H1 (cell line): ENCODE measurements at regions not wholly inside any gene's neighbourhood (a gene's known extent, or its start where the extent isn't known, plus 50 kb on each side); places are given as distances from the start of the nearest gene placed in this dataset.

Experiments used
- CTCF ChIA-PET: fragments of 300-600 bp; sonication (Branson Sonifier 250); formaldehyde crosslinking; loops from one replicate; lab custom pipeline; 2021; ENCODE audit not compliant: partially characterized antibody; lab: Charles Lee
- POLR2A ChIA-PET: fragments of 300-600 bp; sonication (Branson Sonifier 250); formaldehyde crosslinking; loops from one replicate; lab custom pipeline; 2021; ENCODE audit warnings: inconsistent platforms; ENCODE audit not compliant: partially characterized antibody; lab: Charles Lee
- DNase-seq, 2 experiments: peaks; one replicate each; pipeline versions ENCODE4 v3.0.0 to v3.0.0-alpha.2; 2010 to 2022; ENCODE audit warnings: low spot score in 2 of 2, low read depth in 1 of 2, mixed read lengths in 1 of 2
- FAIRE-seq: peaks from 2 replicates; lab custom pipeline; 2011; peaks lifted over from hg19 to GRCh38; lab: Jason Lieb, UNC
- H2AFZ ChIP-seq: 2 replicates; pipeline ENCODE4 v1.8.1; 2012; ENCODE audit warnings: low read length, inconsistent platforms
- H2AK5ac ChIP-seq: 2 replicates; pipeline ENCODE4 v1.6.1; 2013; ENCODE audit warnings: low read depth, low read length
- H2BK120ac ChIP-seq: replicated peaks from 2 replicates; pipeline ENCODE3; 2013; ENCODE audit warnings: low read depth, low read length, inconsistent platforms
- H2BK12ac ChIP-seq: 2 replicates; pipeline ENCODE4 v1.6.1; 2013; ENCODE audit warnings: low read depth, low read length
- H2BK15ac ChIP-seq: 2 replicates; pipeline ENCODE4 v1.6.1; 2013; ENCODE audit warnings: low read length
- H2BK20ac ChIP-seq: 2 replicates; pipeline ENCODE4 v1.6.1; 2013; ENCODE audit warnings: low read length
- H2BK5ac ChIP-seq: 2 replicates; pipeline ENCODE4 v1.6.1; 2013; ENCODE audit warnings: low read depth, low read length
- H3K14ac ChIP-seq: 2 replicates; pipeline ENCODE4 v1.6.1; 2013; ENCODE audit warnings: inconsistent platforms; ENCODE audit not compliant: insufficient read length
- H3K18ac ChIP-seq: 2 replicates; pipeline ENCODE4 v1.6.1; 2013; ENCODE audit warnings: low read length; ENCODE audit errors: extremely low read depth
- H3K23ac ChIP-seq: 2 replicates; pipeline ENCODE4 v1.6.1; 2013; ENCODE audit warnings: inconsistent platforms; ENCODE audit not compliant: insufficient read length
- H3K23me2 ChIP-seq: 2 replicates; pipeline ENCODE4 v1.6.1; 2013; ENCODE audit warnings: low read depth, low read length
- H3K27ac ChIP-seq: 2 replicates; pipeline ENCODE4 v1.6.1; 2011; ENCODE audit warnings: low read depth, low read length, inconsistent platforms
- H3K27me3 ChIP-seq, 4 experiments: replicated peaks in 1 of 4; 1 replicate in 1 of 4; 2 replicates in 3 of 4; pipeline versions ENCODE4 v1.6.1 to v1.8.1; 2011 to 2013; ENCODE audit warnings: low read length in 3 of 4, mild to moderate bottlenecking in 3 of 4, inconsistent platforms in 2 of 4, mixed read lengths in 2 of 4, moderate library complexity in 1 of 4; ENCODE audit not compliant: control insufficient read depth in 3 of 4, insufficient read depth in 3 of 4; ENCODE audit errors: extremely low read depth in 1 of 4
- H3K36me3 ChIP-seq, 4 experiments: 2 replicates each; pipeline versions ENCODE4 v1.6.1 to v1.8.1; 2011 to 2013; ENCODE audit warnings: mild to moderate bottlenecking in 4 of 4, low read length in 3 of 4, moderate library complexity in 2 of 4, control low read depth in 1 of 4, inconsistent platforms in 1 of 4; ENCODE audit not compliant: insufficient read depth in 4 of 4, control insufficient read depth in 2 of 4
- H3K4ac ChIP-seq: replicated peaks from 2 replicates; pipeline ENCODE3; 2013; ENCODE audit warnings: low read length, low read depth, mixed read lengths, inconsistent platforms; ENCODE audit not compliant: insufficient read length
- H3K4me1 ChIP-seq, 4 experiments: replicated peaks in 1 of 4; 1 replicate in 1 of 4; 2 replicates in 3 of 4; pipeline versions ENCODE4 v1.6.1 to v1.8.1; 2011 to 2013; ENCODE audit warnings: low read length in 3 of 4, inconsistent platforms in 2 of 4, mixed read lengths in 1 of 4; ENCODE audit not compliant: insufficient read depth in 4 of 4, control insufficient read depth in 3 of 4
- H3K4me2 ChIP-seq, 2 experiments: 2 replicates each; pipeline versions ENCODE4 v1.6.1 to v1.8.1; 2011 to 2013; ENCODE audit warnings: low read depth in 2 of 2, low read length in 2 of 2, control low read depth in 1 of 2, inconsistent platforms in 1 of 2, mild to moderate bottlenecking in 1 of 2; ENCODE audit not compliant: insufficient read depth in 1 of 2
- H3K4me3 ChIP-seq, 4 experiments: fragments of 200-600, 300-600 bp in 1 of 4; sonication (generic), shearing (Covaris generic), sonication (Bioruptor Twin) in 1 of 4; 2 replicates each; pipeline versions ENCODE4 v1.5.1 to v1.8.1; 2011 to 2016; ENCODE audit warnings: low read length in 4 of 4, low read depth in 3 of 4, control low read depth in 2 of 4, inconsistent platforms in 2 of 4, mild to moderate bottlenecking in 2 of 4, mixed read lengths in 1 of 4, moderate library complexity in 1 of 4; ENCODE audit not compliant: insufficient read depth in 2 of 4; ENCODE audit errors: extremely low read depth in 1 of 4
- H3K56ac ChIP-seq: replicated peaks from 2 replicates; pipeline ENCODE3; 2013; ENCODE audit warnings: low read depth, mild to moderate bottlenecking, mixed read lengths, low read length, inconsistent platforms; ENCODE audit not compliant: insufficient read length
- H3K79me1 ChIP-seq: 2 replicates; pipeline ENCODE4 v1.6.1; 2013; ENCODE audit warnings: low read depth, low read length, control low read depth
- H3K79me2 ChIP-seq, 2 experiments: 2 replicates each; pipeline versions ENCODE4 v1.6.1 to v1.8.1; 2012 to 2013; ENCODE audit warnings: low read length in 2 of 2, mild to moderate bottlenecking in 2 of 2, inconsistent platforms in 1 of 2; ENCODE audit not compliant: insufficient read depth in 2 of 2, control insufficient read depth in 1 of 2
- H3K9ac ChIP-seq, 4 experiments: replicated peaks in 1 of 4; 1 replicate in 1 of 4; 2 replicates in 3 of 4; pipeline versions ENCODE4 v1.6.1 to v1.8.1; 2011 to 2013; ENCODE audit warnings: low read depth in 3 of 4, low read length in 3 of 4, control low read depth in 2 of 4, mild to moderate bottlenecking in 2 of 4, moderate library complexity in 2 of 4, inconsistent platforms in 1 of 4; ENCODE audit errors: extremely low read depth in 1 of 4
- H3K9me3 ChIP-seq, 2 experiments: 2 replicates each; pipeline versions ENCODE4 v1.6.1 to v1.8.1; 2012 to 2013; ENCODE audit warnings: mild to moderate bottlenecking in 2 of 2, moderate library complexity in 2 of 2, control low read depth in 1 of 2, inconsistent platforms in 1 of 2, low read depth in 1 of 2, low read length in 1 of 2, mixed read lengths in 1 of 2; ENCODE audit not compliant: insufficient read depth in 2 of 2
- H4K20me1 ChIP-seq, 2 experiments: replicated peaks in 1 of 2; 2 replicates each; pipeline versions ENCODE3 to v1.8.1; 2011 to 2013; ENCODE audit warnings: inconsistent platforms in 2 of 2, low read length in 2 of 2, mild to moderate bottlenecking in 1 of 2; ENCODE audit not compliant: insufficient read depth in 2 of 2, control insufficient read depth in 1 of 2
- H4K5ac ChIP-seq: 2 replicates; pipeline ENCODE4 v1.6.1; 2013; ENCODE audit warnings: low read length, low read depth, mixed read lengths, inconsistent platforms; ENCODE audit not compliant: insufficient read length
- H4K8ac ChIP-seq: 2 replicates; pipeline ENCODE4 v1.8.0; 2013; ENCODE audit warnings: mild to moderate bottlenecking, moderate library complexity, low read length, inconsistent platforms; ENCODE audit not compliant: insufficient read depth; ENCODE audit errors: extremely low read depth
- H4K91ac ChIP-seq: replicated peaks from 2 replicates; pipeline ENCODE3; 2013; ENCODE audit warnings: low read length, mixed read lengths, inconsistent platforms; ENCODE audit not compliant: insufficient read length
- ATF2 ChIP-seq: IDR thresholded peaks from 2 replicates; pipeline ENCODE4 v1.6.1; 2012; ENCODE audit warnings: low read length, inconsistent platforms
- CHD2 ChIP-seq: IDR thresholded peaks from 2 replicates; pipeline ENCODE4 v1.6.1; 2012; ENCODE audit warnings: low read length, improper control_type of control experiment
- EP300 ChIP-seq, 2 experiments: IDR thresholded peaks; 1 replicate in 1 of 2; 2 replicates in 1 of 2; pipeline ENCODE4 v1.6.1; 2011 to 2012; ENCODE audit warnings: low read depth in 2 of 2, low read length in 2 of 2, mild to moderate bottlenecking in 2 of 2, borderline replicate concordance in 1 of 2, inconsistent platforms in 1 of 2, moderate library complexity in 1 of 2
- FOSL1 ChIP-seq: IDR thresholded peaks from 2 replicates; pipeline ENCODE4 v1.6.1; 2011; ENCODE audit warnings: mild to moderate bottlenecking, low read depth, low read length, moderate library complexity; ENCODE audit not compliant: insufficient read depth
- JUN ChIP-seq: IDR thresholded peaks from 2 replicates; pipeline ENCODE4 v1.6.1; 2011; ENCODE audit warnings: low read depth, mild to moderate bottlenecking, improper control_type of control experiment, low read length
- POLR2AphosphoS5 ChIP-seq: IDR thresholded peaks from 2 replicates; pipeline ENCODE4 v1.6.1; 2011; ENCODE audit warnings: low read depth, low read length
- RNF2 ChIP-seq: fragments of 200-900, 300-1000 bp; sonication (generic); IDR thresholded peaks from 2 replicates; pipeline ENCODE4 v1.7.1; 2016; ENCODE audit warnings: borderline replicate concordance, low read depth, mild to moderate bottlenecking, antibody characterized with exemption, low read length; ENCODE audit not compliant: poor library complexity, severe bottlenecking; ENCODE audit errors: missing control alignments
- SIN3A ChIP-seq, 2 experiments: IDR thresholded peaks in 1 of 2; conservative IDR thresholded peaks in 1 of 2; 2 replicates each; pipeline ENCODE4 v1.6.1; 2011 to 2012; ENCODE audit warnings: low read length in 2 of 2, improper control_type of control experiment in 1 of 2, low read depth in 1 of 2, mild to moderate bottlenecking in 1 of 2
- TBP ChIP-seq: IDR thresholded peaks from 2 replicates; pipeline ENCODE4 v1.6.1; 2011; ENCODE audit warnings: low read depth, low read length, improper control_type of control experiment
- ZNF274 ChIP-seq: IDR thresholded peaks from 2 replicates; pipeline ENCODE4 v1.7.0; 2012; ENCODE audit warnings: low read length, borderline replicate concordance; ENCODE audit errors: extremely low read depth

DNA sequence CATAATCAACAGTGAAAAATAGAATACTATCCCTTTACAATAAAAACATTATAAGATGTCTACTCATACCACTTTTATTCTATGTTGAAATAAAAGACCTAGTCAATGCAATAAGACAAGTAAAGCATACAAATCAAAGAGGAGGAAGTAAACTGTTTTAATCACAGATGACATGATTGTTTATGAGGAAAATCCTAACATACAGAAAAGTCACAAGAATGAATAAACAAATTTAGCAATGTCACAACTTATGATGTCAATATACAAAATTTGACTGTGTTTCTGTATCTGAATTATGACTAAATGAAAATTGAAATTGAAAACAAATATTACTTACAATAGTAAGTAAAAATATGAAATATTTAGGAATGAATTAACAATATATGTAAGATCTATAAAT lies 221.9 kb upstream of the GRIA4 start:
- no peak for TF ChIP-seq TBP
- no peak for TF ChIP-seq RNF2
- no peak for TF ChIP-seq EP300 (IDR thresholded peaks at IDR 0.05; ENCODE audit: borderline replicate concordance in 1 of 2, low read depth in 2 of 2, low read length in 2 of 2)
- TF ChIP-seq FOSL1 = no peak
- TF ChIP-seq CHD2 = no peak
- no peak for TF ChIP-seq ATF2
- TF ChIP-seq ZNF274 = no peak
- TF ChIP-seq JUN = no peak
- TF ChIP-seq SIN3A (conservative IDR thresholded peaks at IDR 0.05 in 1 of 2, IDR thresholded peaks at IDR 0.05 in 1 of 2; ENCODE audit: low read depth in 1 of 2, low read length in 2 of 2) = no peak
- no peak for TF ChIP-seq POLR2AphosphoS5
- Histone ChIP-seq H4K5ac (no peak overlapping the region), H3K79me1 (no peaks in the 10 kb centered on the region), H4K20me1 (no peaks in the 10 kb centered on the region), H3K4me3 (no peak overlapping the region), H2BK20ac (no peak overlapping the region), H3K9ac (no peak overlapping the region), H4K91ac (no peak overlapping the region), H2AFZ (no peak overlapping the region), H3K79me2 (no peaks in the 10 kb centered on the region), H3K4me1 (peaks cover 0 to 3% (median 0%) of the 10 kb centered on the region in 4 experiments; a peak in 1 of 7 replicates), H3K23ac (no peak overlapping the region), H3K18ac (no peak overlapping the region), H3K56ac (no peak overlapping the region), H3K4ac (no peak overlapping the region), H3K27ac (no peak overlapping the region), H2AK5ac (no peak overlapping the region), H3K27me3 (no peaks in the 10 kb centered on the region), H2BK12ac (no peak overlapping the region), H3K4me2 (no peak overlapping the region), H2BK120ac (no peak overlapping the region), H2BK15ac (no peak overlapping the region), H2BK5ac (no peak overlapping the region), H3K14ac (no peak overlapping the region), H4K8ac (no peak overlapping the region), H3K23me2 (no peaks in the 10 kb centered on the region), H3K36me3 (no peaks in the 10 kb centered on the region), H3K9me3 (no peaks in the 10 kb centered on the region)
- CTCF ChIA-PET = no interaction called here
- POLR2A ChIA-PET = no interaction called here
- FAIRE-seq = no peak
- no peak for DNase-seq
